ENCODE measurements at regions not wholly inside any gene's neighbourhood (a gene's known extent, or its start where the extent isn't known, plus 50 kb on each side); places are given as distances from the start of the nearest gene placed in this dataset.

DNA sequence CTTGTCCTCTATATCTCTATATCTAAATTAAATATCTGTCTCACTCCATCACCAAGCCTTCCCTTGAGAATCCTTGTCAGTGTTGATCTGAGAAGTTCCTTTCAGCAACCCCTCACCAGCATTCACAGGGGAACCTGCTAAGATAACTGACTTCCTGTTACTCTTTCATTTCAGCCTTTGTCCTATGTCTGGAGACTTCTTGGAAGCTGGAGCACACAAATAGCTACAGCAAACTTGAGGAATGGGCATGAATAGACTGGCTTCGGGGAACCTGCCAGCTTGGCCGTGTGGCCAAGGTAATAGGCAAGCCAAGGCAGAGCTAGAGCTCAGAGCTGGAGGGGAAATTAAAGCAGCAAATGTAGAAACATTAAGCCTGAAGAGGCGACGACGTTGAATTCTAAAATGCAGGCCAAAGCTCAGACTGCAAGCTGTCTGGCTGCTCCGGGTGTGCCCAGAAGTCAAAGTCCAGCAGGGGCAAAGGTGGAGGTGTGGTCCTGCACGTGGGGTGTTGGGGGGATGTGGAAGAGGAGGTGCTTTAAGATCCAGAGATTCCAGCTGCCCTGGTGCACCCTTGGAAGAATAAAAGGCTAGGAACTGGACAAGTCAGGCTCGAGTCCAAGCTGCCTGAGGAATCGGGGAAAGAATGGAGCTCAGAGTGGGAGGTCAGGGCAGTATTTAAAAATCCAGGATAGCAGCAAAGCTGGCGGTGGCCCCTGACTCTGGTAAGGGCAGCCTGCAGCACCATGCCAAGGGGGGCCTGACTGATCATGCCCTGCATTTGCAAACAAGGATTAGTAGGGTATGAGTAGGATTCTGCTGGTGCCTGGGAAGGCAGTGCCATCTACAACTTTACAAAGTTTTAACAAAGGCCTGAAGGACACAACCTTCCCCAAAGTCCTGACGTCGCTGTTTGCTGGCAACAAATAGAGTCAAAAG, 185.0 kb upstream of the SGK1 start:
- H3K27ac ChIP-seq = peak overlapping the region; percentile 31 to 82 (median 72); a peak in 20 of 22 replicates
- peaks cover 16 to 48% (median 28%) of the 10 kb centered on the region in 10 experiments for H3K4me1 ChIP-seq
- peak overlapping the region in 1 of 10 experiments; percentile 15; a peak in 1 of 20 replicates for H3K4me3 ChIP-seq
- no peaks in the 10 kb centered on the region; a peak in 1 of 22 replicates for H3K36me3 ChIP-seq
- peak overlapping the region; percentile 46 to 85 (median 71) for H3K4me2 ChIP-seq
- no peaks in the 10 kb centered on the region for H4K20me1 ChIP-seq
- H3K9ac ChIP-seq = peak overlapping the region; percentile 13 to 69 (median 52); a peak in 17 of 22 replicates
- H3K9me3 ChIP-seq (replicated peaks in 1 of 11) = peaks cover 0 to 19% (median 10%) of the 10 kb centered on the region in 11 experiments; a peak in 10 of 22 replicates
- TF ChIP-seq Cebpa-rat (IDR thresholded peaks at IDR 0.05) = no peak
- no peaks in the 10 kb centered on the region for H3K27me3 ChIP-seq

DNA sequence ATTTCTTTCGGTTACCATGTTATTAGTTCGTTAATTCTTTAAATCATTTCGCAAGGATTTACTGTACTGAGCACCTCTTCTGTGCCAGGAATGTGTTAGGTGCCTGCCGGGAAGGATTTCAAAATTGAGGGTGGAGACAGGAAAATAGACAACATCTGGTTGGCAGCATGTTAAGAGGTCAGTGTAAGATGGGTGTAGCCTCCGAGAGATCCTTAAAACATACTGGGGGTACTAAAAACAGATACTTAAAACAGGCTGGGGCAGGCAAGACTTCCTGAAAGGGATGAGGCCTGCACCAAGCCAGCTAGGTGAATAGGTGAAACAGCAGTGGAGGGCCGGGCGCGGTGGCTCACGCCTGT, 178.0 kb upstream of the SGK1 start:
- Histone ChIP-seq H3K27me3 (no peaks in the 10 kb centered on the region), H3K9me3 (replicated peaks in 1 of 11) (peaks cover 0 to 16% (median 7%) of the 10 kb centered on the region in 11 experiments; a peak in 10 of 22 replicates), H3K4me1 (peaks cover 0 to 9% (median 0%) of the 10 kb centered on the region in 10 experiments; a peak in 3 of 20 replicates), H3K4me3 (no peak overlapping the region), H3K9ac (no peak overlapping the region), H4K20me1 (no peaks in the 10 kb centered on the region), H3K27ac (no peak overlapping the region), H3K36me3 (no peaks in the 10 kb centered on the region), H3K4me2 (no peak overlapping the region)
- no peak for TF ChIP-seq Cebpa-rat (IDR thresholded peaks at IDR 0.05)

DNA sequence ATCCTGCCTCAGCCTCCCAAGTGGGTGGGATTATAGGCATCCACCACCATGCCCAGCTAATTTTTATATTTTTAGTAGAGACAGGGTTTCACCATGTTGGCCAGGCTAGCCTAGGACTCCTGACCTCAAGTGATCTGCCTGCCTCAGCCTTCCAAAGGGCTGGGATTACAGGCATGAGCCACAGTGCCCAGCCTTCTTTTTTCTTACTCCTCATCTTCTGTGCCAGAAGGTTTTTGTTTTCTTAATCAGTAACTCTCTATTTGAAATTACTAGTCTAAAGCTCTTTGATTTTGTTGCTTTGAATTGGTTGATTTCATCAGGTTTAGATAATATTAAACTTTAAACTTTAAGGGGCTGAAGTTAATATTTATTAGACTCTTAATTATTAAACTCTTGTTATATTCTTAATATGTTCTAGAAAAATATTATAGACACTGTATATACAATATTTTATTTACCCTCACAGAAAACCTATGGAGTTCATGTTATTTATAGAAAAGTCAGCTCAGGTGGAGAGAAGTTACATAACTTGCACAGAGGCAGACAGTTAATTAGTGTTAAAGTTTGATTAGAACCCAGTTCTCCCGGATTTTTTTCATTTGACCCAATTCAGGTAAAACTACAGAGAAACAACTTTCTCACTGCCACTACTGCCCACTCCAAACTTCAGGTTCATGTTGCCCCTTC, 177.4 kb upstream of the SGK1 start:
- Histone ChIP-seq H3K36me3 (no peaks in the 10 kb centered on the region), H3K4me1 (peaks cover 0 to 4% (median 0%) of the 10 kb centered on the region in 10 experiments; a peak in 2 of 20 replicates), H3K4me2 (no peak overlapping the region), H3K9me3 (replicated peaks in 1 of 11) (peaks cover 0 to 14% (median 6%) of the 10 kb centered on the region in 11 experiments; a peak in 10 of 22 replicates), H3K4me3 (no peak overlapping the region), H3K9ac (no peak overlapping the region), H3K27ac (no peak overlapping the region), H3K27me3 (no peaks in the 10 kb centered on the region), H4K20me1 (no peaks in the 10 kb centered on the region)
- no peak for TF ChIP-seq Cebpa-rat (IDR thresholded peaks at IDR 0.05)

DNA sequence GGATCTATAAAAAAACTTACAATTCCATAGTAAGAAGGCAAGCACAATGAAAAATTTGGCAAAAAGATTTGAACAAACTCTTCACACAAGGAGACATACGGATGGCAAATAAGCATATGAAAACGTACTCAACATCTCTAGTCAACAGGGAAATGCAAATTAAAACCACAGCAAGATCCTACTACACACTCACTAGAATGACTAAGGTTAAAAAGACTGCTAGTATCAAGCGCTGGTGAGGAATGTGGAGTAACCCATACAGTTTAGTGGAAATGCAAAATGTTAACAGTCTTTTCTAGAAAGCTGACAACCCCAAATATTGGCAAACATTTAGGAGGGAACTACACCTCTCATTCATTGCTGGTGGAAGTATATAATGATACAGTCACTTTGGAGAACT, 175.9 kb upstream of the SGK1 start:
- Histone ChIP-seq H3K4me2 (no peak overlapping the region), H3K4me1 (no peaks in the 10 kb centered on the region), H3K4me3 (no peak overlapping the region), H3K36me3 (no peaks in the 10 kb centered on the region), H3K9ac (no peak overlapping the region), H3K27ac (no peak overlapping the region), H3K27me3 (no peaks in the 10 kb centered on the region), H3K9me3 (replicated peaks in 1 of 11) (peaks cover 0 to 14% (median 6%) of the 10 kb centered on the region in 11 experiments; a peak in 11 of 22 replicates), H4K20me1 (no peaks in the 10 kb centered on the region)
- TF ChIP-seq Cebpa-rat (IDR thresholded peaks at IDR 0.05) = no peak

GRCh38 chr6:134491477-134491876, 173.6 kb upstream of the SGK1 start:
- no peaks in the 10 kb centered on the region for H3K27me3 ChIP-seq
- peaks cover 5 to 28% (median 21%) of the 10 kb centered on the region in 11 experiments; a peak in 19 of 22 replicates for H3K9me3 ChIP-seq (replicated peaks in 1 of 11)
- no peak overlapping the region for H3K27ac ChIP-seq
- 0 out of 20 replicates have a peak, but pooled peaks cover 0 to 5% (median 0%) of the 10 kb centered on the region in 10 experiments for H3K4me1 ChIP-seq
- H4K20me1 ChIP-seq = no peaks in the 10 kb centered on the region
- no peak overlapping the region for H3K4me3 ChIP-seq
- no peaks in the 10 kb centered on the region for H3K36me3 ChIP-seq
- TF ChIP-seq Cebpa-rat (IDR thresholded peaks at IDR 0.05) = no peak
- no peak overlapping the region for H3K4me2 ChIP-seq
- no peak overlapping the region for H3K9ac ChIP-seq

- no peak overlapping the region for H3K27ac ChIP-seq
- H3K9ac ChIP-seq = no peak overlapping the region
- H3K27me3 ChIP-seq = no peaks in the 10 kb centered on the region
- no peaks in the 10 kb centered on the region for H3K36me3 ChIP-seq
- H3K4me1 ChIP-seq = peaks cover 0 to 4% (median 0%) of the 10 kb centered on the region in 10 experiments; a peak in 1 of 20 replicates
- H4K20me1 ChIP-seq = no peaks in the 10 kb centered on the region
- TF ChIP-seq Cebpa-rat (IDR thresholded peaks at IDR 0.05) = no peak
- H3K9me3 ChIP-seq (replicated peaks in 1 of 11) = peaks cover 5 to 14% (median 11%) of the 10 kb centered on the region in 11 experiments; a peak in 15 of 22 replicates
- H3K4me3 ChIP-seq = no peak overlapping the region
- H3K4me2 ChIP-seq = no peak overlapping the region
Measured at GRCh38 chr6:134482593-134483270, 164.8 kb upstream of the SGK1 start.

DNA sequence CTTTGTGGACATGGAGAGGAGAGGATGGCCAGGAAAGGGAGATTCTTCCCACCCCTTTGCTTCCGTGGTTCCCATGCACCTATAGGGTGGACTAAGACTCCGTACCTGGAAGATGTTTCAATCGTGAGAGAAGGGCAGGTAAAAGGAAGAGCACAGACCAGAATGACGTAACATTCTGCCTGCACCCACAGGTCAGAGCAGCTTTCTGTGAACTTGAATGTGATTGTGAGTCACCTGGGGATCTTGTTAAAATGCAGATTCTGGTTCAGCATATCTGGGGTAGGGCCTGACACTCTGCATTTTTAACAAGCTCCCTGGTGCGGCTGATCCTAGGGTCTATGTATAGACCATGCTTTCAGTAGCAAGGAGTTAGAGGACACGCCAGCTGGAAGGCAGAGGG, 164.1 kb upstream of the SGK1 start:
- Histone ChIP-seq H3K27ac (no peak overlapping the region), H4K20me1 (no peaks in the 10 kb centered on the region), H3K9ac (no peak overlapping the region), H3K4me3 (no peak overlapping the region), H3K4me1 (peaks cover 0 to 4% (median 0%) of the 10 kb centered on the region in 10 experiments; a peak in 1 of 20 replicates), H3K9me3 (replicated peaks in 1 of 11) (peaks cover 4 to 8% (median 7%) of the 10 kb centered on the region in 11 experiments; a peak in 13 of 22 replicates), H3K27me3 (no peaks in the 10 kb centered on the region), H3K4me2 (peak overlapping the region in 1 of 11 experiments; percentile 3; a peak in 2 of 22 replicates), H3K36me3 (no peaks in the 10 kb centered on the region)
- no peak for TF ChIP-seq Cebpa-rat (IDR thresholded peaks at IDR 0.05)

DNA sequence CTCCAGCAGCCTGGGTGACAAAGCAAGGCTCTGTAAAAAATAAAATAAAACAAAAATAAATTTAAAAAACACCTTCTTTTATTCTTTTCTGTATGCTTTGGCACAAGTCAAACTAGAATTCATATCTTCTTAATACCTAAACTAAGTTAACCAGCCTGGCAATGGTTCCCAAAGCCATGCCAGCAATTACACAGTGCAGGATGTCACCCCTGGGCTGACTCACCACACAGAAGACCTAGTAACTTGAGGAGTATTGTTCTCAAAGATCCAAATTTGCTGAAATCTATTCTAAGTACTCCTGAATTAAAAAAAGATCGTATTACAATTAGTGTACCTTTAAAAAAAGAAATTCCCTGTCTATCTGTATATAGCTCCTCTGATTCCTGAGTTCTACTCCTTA, 162.7 kb upstream of the SGK1 start:
- Histone ChIP-seq H3K4me3 (no peak overlapping the region), H3K27me3 (no peaks in the 10 kb centered on the region), H4K20me1 (no peaks in the 10 kb centered on the region), H3K4me2 (no peak overlapping the region), H3K9ac (no peak overlapping the region), H3K4me1 (peaks cover 0 to 4% (median 0%) of the 10 kb centered on the region in 10 experiments; a peak in 1 of 20 replicates), H3K27ac (no peak overlapping the region), H3K9me3 (replicated peaks in 1 of 11) (no peaks in the 10 kb centered on the region), H3K36me3 (no peaks in the 10 kb centered on the region)
- no peak for TF ChIP-seq Cebpa-rat (IDR thresholded peaks at IDR 0.05)
